PC-3 (cell line): ENCODE measurements at regions not wholly inside any gene's neighbourhood (a gene's known extent, or its start where the extent isn't known, plus 50 kb on each side); places are given as distances from the start of the nearest gene placed in this dataset.

ENCODE experiments used
- ATAC-seq: fragments of 200-7000 bp; cut with Tn5 transposase; 2 replicates; pipeline ENCODE4 v1.9.1; 2020; ENCODE audit warnings: mild to moderate bottlenecking, moderate library complexity
- BruUV-seq: library from RNA; stranded (reverse); fragments of 400-500 nt; replicated peaks from 2 replicates; lab custom pipeline; 2021; lab: Mats Ljungman, UMichigan
- CTCF ChIA-PET: fragments of 300-600 bp; sonication (Branson Sonifier 250); formaldehyde crosslinking; loops from one replicate; lab custom pipeline; 2022; ENCODE audit warnings: antibody characterized with exemption; lab: Charles Lee
- POLR2A ChIA-PET: fragments of 300-600 bp; sonication (Branson Sonifier 250); formaldehyde crosslinking; loops from one replicate; lab custom pipeline; 2022; ENCODE audit warnings: antibody characterized with exemption; ENCODE audit not compliant: unreplicated experiment; lab: Charles Lee
- DNase-seq: peaks from one replicate; pipeline ENCODE4 v3.0.0-alpha.2; 2015
- H2AFZ ChIP-seq: fragments of 300-600 bp; sonication (generic); 2 replicates; pipeline ENCODE4 v1.6.0; 2016; ENCODE audit warnings: antibody characterized with exemption, low read length
- H3F3A ChIP-seq: fragments of 300-600 bp; sonication (generic); one replicate; pipeline ENCODE4 v1.6.0; 2017; ENCODE audit warnings: antibody characterized with exemption, low read length, control low read depth, mild to moderate bottlenecking; ENCODE audit not compliant: unreplicated experiment
- H3K27ac ChIP-seq: fragments of 300-600 bp; sonication (generic); 2 replicates; pipeline ENCODE4 v1.5.1; 2016; ENCODE audit warnings: mild to moderate bottlenecking, low read length
- H3K27me3 ChIP-seq: fragments of 300-600 bp; sonication (generic); 2 replicates; pipeline ENCODE4 v1.6.1; 2016; ENCODE audit warnings: low read length, mixed read lengths
- H3K36me3 ChIP-seq: fragments of 300-600 bp; sonication (generic); 2 replicates; pipeline ENCODE4 v1.6.1; 2016; ENCODE audit warnings: low read depth, mixed run types, low read length, mixed read lengths
- H3K4me1 ChIP-seq: fragments of 300-600 bp; sonication (generic); 2 replicates; pipeline ENCODE4 v1.5.1; 2016; ENCODE audit warnings: low read length; ENCODE audit not compliant: insufficient read depth
- H3K4me2 ChIP-seq: fragments of 300-600 bp; sonication (generic); 2 replicates; pipeline ENCODE4 v1.6.0; 2016; ENCODE audit warnings: low read length
- H3K4me3 ChIP-seq: fragments of 300-600 bp; sonication (generic); 2 replicates; pipeline ENCODE4 v1.5.1; 2016; ENCODE audit warnings: mild to moderate bottlenecking, low read length, mixed read lengths
- H3K79me2 ChIP-seq: fragments of 300-600 bp; sonication (generic); 2 replicates; pipeline ENCODE4 v1.6.1; 2017; ENCODE audit warnings: low read length, mixed read lengths
- H3K9ac ChIP-seq: fragments of 300-600 bp; sonication (generic); 2 replicates; pipeline ENCODE4 v1.6.0; 2016; ENCODE audit warnings: mild to moderate bottlenecking, low read length
- H3K9me2 ChIP-seq: fragments of 300-600 bp; sonication (generic); replicated peaks from 2 replicates; pipeline ENCODE4 v1.6.1; 2016; ENCODE audit warnings: mixed run types, low read length, mixed read lengths
- H3K9me3 ChIP-seq: fragments of 300-600 bp; sonication (generic); 2 replicates; pipeline ENCODE4 v1.6.1; 2016; ENCODE audit warnings: low read length, mixed read lengths
- H4K20me1 ChIP-seq: fragments of 300-600 bp; sonication (generic); 2 replicates; pipeline ENCODE4 v1.6.1; 2016; ENCODE audit warnings: low read length, mixed read lengths
- EZH2 ChIP-seq: fragments of 300-600 bp; sonication (generic); IDR thresholded peaks from one replicate; pipeline ENCODE4 v1.6.1; 2017; ENCODE audit warnings: antibody characterized with exemption, mild to moderate bottlenecking, low read length; ENCODE audit not compliant: unreplicated experiment
- EZH2phosphoT487 ChIP-seq: fragments of 300-600 bp; sonication (generic); IDR thresholded peaks from 2 replicates; pipeline ENCODE4 v1.6.1; 2018; ENCODE audit warnings: mild to moderate bottlenecking, antibody characterized with exemption, low read length, borderline replicate concordance
- intact Hi-C: fragments of 100-400 bp; cut with micrococcal nuclease; formaldehyde crosslinking; loops from 2 replicates; pipeline ENCODE4 v1.9.0; 2023
- TF ChIP-seq, protein P1 (sequence below): fragments of 300-600 bp; sonication (generic); conservative IDR thresholded peaks from 2 replicates; pipeline ENCODE4 v1.5.1; 2017; ENCODE audit warnings: antibody characterized with exemption, low read depth, mild to moderate bottlenecking, low read length

DNA sequence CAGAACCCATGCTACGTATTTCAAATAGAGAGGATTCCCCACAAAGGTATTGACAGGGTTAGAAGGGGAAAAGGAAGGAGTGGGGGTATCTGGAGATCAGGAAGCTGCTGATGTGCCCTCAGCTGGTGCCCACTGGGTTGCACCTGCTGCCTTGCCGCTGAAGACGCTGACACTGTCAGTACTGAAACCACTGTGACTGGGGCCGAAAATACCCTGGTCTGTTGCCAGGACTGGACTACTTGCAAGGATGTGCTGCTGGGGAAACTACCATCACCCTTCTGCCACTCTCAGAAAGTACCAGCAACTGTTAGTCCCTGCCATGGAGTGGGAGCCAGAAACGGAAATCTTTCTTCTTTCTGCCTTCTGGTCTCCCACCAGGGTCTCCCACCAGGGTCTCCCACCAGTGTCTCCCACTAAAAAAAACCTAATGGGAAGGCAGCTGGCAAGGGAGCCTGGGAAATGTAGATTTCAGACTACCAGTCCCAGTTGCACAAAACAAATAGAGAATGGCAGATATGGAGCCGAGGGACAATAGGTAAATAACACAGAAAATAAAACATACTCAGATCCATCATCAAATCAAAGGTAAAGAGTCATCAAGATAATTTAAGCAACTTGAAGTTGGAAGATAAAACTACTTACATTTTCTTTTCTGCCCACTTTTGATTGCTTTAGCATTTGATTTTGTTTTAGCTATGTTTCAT, 204.8 kb downstream of the TPBG start:
- H3K4me3 ChIP-seq = no peak overlapping the region
- intact Hi-C loops = no loop called here

DNA sequence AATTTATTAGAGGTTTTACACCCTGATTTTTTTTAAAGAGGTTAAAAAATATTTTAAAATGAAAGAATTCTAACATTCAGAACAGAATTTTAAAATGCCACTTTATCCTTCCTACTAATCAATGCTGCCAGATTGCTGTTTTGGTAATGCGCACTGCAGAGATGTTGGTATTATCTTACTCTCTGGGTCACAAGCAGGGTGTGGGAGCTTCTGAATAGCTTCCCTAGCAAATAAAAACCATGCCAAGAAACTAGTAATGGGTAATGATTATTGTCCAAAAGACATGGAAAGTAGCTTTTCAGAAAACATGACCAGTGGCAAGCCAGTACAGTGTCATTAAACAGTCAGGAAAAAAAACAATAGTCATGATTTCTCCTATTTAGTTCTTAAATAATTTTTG, 205.4 kb downstream of the TPBG start:
- no peak overlapping the region for H3K4me2 ChIP-seq
- no peaks in the 10 kb centered on the region for H3K36me3 ChIP-seq
- no peak overlapping the region for H3K9ac ChIP-seq
- TF ChIP-seq, protein P1, sequence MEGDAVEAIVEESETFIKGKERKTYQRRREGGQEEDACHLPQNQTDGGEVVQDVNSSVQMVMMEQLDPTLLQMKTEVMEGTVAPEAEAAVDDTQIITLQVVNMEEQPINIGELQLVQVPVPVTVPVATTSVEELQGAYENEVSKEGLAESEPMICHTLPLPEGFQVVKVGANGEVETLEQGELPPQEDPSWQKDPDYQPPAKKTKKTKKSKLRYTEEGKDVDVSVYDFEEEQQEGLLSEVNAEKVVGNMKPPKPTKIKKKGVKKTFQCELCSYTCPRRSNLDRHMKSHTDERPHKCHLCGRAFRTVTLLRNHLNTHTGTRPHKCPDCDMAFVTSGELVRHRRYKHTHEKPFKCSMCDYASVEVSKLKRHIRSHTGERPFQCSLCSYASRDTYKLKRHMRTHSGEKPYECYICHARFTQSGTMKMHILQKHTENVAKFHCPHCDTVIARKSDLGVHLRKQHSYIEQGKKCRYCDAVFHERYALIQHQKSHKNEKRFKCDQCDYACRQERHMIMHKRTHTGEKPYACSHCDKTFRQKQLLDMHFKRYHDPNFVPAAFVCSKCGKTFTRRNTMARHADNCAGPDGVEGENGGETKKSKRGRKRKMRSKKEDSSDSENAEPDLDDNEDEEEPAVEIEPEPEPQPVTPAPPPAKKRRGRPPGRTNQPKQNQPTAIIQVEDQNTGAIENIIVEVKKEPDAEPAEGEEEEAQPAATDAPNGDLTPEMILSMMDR = no peak
- no peak for TF ChIP-seq EZH2phosphoT487
- TF ChIP-seq EZH2 = no peak
- no peaks in the 10 kb centered on the region for H3K79me2 ChIP-seq
- no peak overlapping the region for H2AFZ ChIP-seq
- ATAC-seq (no peak), DNase-seq (no peak)
- intact Hi-C loops = no loop called here
- H3K27me3 ChIP-seq = no peaks in the 10 kb centered on the region
- no TSS peak for BruUV-seq
- POLR2A ChIA-PET = no interaction called here
- no peaks in the 10 kb centered on the region for H3F3A ChIP-seq
- H3K4me1 ChIP-seq = peaks cover 3% of the 10 kb centered on the region; the same call in 1 of the 2 replicates
- H3K9me3 ChIP-seq = no peaks in the 10 kb centered on the region
- no peaks in the 10 kb centered on the region for H4K20me1 ChIP-seq
- no peaks in the 10 kb centered on the region for H3K9me2 ChIP-seq
- no peak overlapping the region for H3K4me3 ChIP-seq
- H3K27ac ChIP-seq = no peak overlapping the region
- CTCF ChIA-PET = no interaction called here

More for the DNA sequence above, 204.8 kb downstream of the TPBG start:
- TF ChIP-seq, protein P1 = no peak
- TF ChIP-seq EZH2phosphoT487 (no peak), EZH2 (no peak)
- H3K36me3 ChIP-seq = no peaks in the 10 kb centered on the region
- no peaks in the 10 kb centered on the region for H3K79me2 ChIP-seq
- ChIA-PET CTCF (no interaction called here), POLR2A (no interaction called here)
- ATAC-seq (no peak), DNase-seq (no peak)
- H2AFZ ChIP-seq = no peak overlapping the region
- no peak overlapping the region for H3K27ac ChIP-seq
- no peak overlapping the region for H3K4me2 ChIP-seq
- no peaks in the 10 kb centered on the region for H4K20me1 ChIP-seq
- H3K9ac ChIP-seq = no peak overlapping the region
- no peaks in the 10 kb centered on the region for H3K9me3 ChIP-seq
- no peaks in the 10 kb centered on the region for H3K27me3 ChIP-seq
- BruUV-seq = no TSS peak
- H3K4me1 ChIP-seq = peaks cover 3% of the 10 kb centered on the region; the same call in 1 of the 2 replicates
- no peaks in the 10 kb centered on the region for H3F3A ChIP-seq
- H3K9me2 ChIP-seq = no peaks in the 10 kb centered on the region

DNA sequence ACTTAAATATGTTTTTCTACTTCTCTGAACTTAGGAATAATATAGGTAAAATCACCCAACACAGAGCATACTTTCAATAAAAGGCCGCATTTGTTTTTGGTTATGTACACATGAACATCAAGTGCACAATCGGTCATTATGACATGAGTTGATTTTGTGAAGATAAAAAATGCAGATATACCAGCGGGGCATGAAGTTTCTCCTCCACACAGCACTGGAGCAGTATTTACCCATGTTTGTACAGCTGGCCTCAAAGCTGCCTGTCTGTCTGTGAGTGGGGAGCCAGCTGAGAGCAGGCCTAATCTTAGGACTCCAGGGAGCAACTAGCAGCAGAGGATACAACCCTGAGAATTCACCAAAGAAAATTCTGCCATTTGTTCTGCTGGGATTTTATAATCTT, 206.5 kb downstream of the TPBG start:
- CTCF ChIA-PET = no interaction called here
- TF ChIP-seq, protein P1 = no peak
- TF ChIP-seq EZH2 (no peak), EZH2phosphoT487 (no peak)
- no peak overlapping the region for H3K4me3 ChIP-seq

More for the DNA sequence above, 206.5 kb downstream of the TPBG start:
- no peaks in the 10 kb centered on the region for H3K36me3 ChIP-seq
- no peaks in the 10 kb centered on the region for H3K9me3 ChIP-seq
- no peaks in the 10 kb centered on the region for H3K9me2 ChIP-seq
- H2AFZ ChIP-seq = no peak overlapping the region
- H3K27me3 ChIP-seq = no peaks in the 10 kb centered on the region
- H3K27ac ChIP-seq = no peak overlapping the region
- intact Hi-C loops = no loop called here
- POLR2A ChIA-PET = no interaction called here
- H3K9ac ChIP-seq = no peak overlapping the region
- no peak overlapping the region for H3K4me2 ChIP-seq
- DNase-seq (peak; percentile 8), ATAC-seq (no peak)
- peaks cover 3% of the 10 kb centered on the region; the same call in 1 of the 2 replicates for H3K4me1 ChIP-seq
- H3K79me2 ChIP-seq = no peaks in the 10 kb centered on the region
- H3F3A ChIP-seq = no peaks in the 10 kb centered on the region
- no peaks in the 10 kb centered on the region for H4K20me1 ChIP-seq
- no TSS peak for BruUV-seq
